HEK293T (cell line): ENCODE measurements at regions not wholly inside any gene's neighbourhood (a gene's known extent, or its start where the extent isn't known, plus 50 kb on each side); places are given as distances from the start of the nearest gene placed in this dataset.

ENCODE experiments used
- ARNT ChIP-seq: fragments of 450-650 bp; IDR thresholded peaks from 2 replicates; pipeline ENCODE4 v1.6.1; 2017; ENCODE audit warnings: mild to moderate bottlenecking
- BHLHE40 ChIP-seq: fragments of 450-650 bp; IDR thresholded peaks from 2 replicates; pipeline ENCODE4 v1.6.1; 2016; ENCODE audit warnings: mild to moderate bottlenecking, moderate library complexity, borderline replicate concordance
- CTBP1 ChIP-seq: fragments of 450-650 bp; IDR thresholded peaks from 2 replicates; pipeline ENCODE4 v1.6.1; 2016; ENCODE audit warnings: borderline replicate concordance
- ELF4 ChIP-seq: fragments of 450-650 bp; IDR thresholded peaks from 2 replicates; pipeline ENCODE4 v1.6.1; 2017; ENCODE audit warnings: antibody characterized with exemption
- FOXA1 ChIP-seq: fragments of 450-650 bp; IDR thresholded peaks from 2 replicates; pipeline ENCODE4 v1.6.1; 2016; ENCODE audit warnings: mild to moderate bottlenecking
- FOXK2 ChIP-seq: fragments of 450-650 bp; IDR thresholded peaks from 2 replicates; pipeline ENCODE4 v1.6.1; 2016; ENCODE audit warnings: mild to moderate bottlenecking
- FOXM1 ChIP-seq: fragments of 450-650 bp; IDR thresholded peaks from 2 replicates; pipeline ENCODE4 v1.6.1; 2017; ENCODE audit warnings: mild to moderate bottlenecking, borderline replicate concordance
- HDGF ChIP-seq: fragments of 450-650 bp; IDR thresholded peaks from 2 replicates; pipeline ENCODE4 v1.6.1; 2017; ENCODE audit warnings: antibody characterized with exemption, borderline replicate concordance
- L3MBTL2 ChIP-seq: fragments of 450-650 bp; conservative IDR thresholded peaks from 2 replicates; pipeline ENCODE4 v1.6.1; 2016; ENCODE audit warnings: mild to moderate bottlenecking
- NFRKB ChIP-seq: fragments of 450-650 bp; IDR thresholded peaks from 2 replicates; pipeline ENCODE4 v1.6.1; 2016; ENCODE audit warnings: mild to moderate bottlenecking, moderate library complexity
- SP1 ChIP-seq: fragments of 450-650 bp; IDR thresholded peaks from 2 replicates; pipeline ENCODE4 v1.6.1; 2017
- TARDBP ChIP-seq: fragments of 450-650 bp; IDR thresholded peaks from 2 replicates; pipeline ENCODE4 v1.6.1; 2016
- ZNF384 ChIP-seq: fragments of 450-650 bp; IDR thresholded peaks from 2 replicates; pipeline ENCODE4 v1.6.1; 2016
- TF ChIP-seq, protein P1 (sequence below): fragments of 450-650 bp; IDR thresholded peaks from 2 replicates; pipeline ENCODE4 v1.6.1; 2016

DNA sequence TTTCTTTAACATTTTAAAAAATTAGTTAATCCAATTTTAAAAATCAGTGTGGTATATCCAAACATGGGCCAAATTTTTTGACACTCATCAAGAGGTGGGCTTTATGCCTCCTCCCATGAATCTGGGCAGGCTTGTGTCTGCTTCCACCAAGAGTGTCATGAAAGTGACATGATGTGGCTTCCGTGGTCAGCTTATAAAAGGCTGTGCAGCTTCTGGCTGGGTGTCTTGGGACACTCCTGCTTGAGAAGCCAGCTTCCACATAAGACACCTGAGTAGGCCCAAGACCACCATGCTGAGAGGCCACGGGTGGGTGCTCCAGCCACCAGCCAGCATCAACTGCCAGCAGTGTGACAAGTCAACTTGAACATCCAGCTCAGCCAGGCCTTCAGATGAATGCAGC, 74.3 kb upstream of the RUNX3 start:
- TF ChIP-seq ZNF384 = no peak
- TF ChIP-seq, protein P1, sequence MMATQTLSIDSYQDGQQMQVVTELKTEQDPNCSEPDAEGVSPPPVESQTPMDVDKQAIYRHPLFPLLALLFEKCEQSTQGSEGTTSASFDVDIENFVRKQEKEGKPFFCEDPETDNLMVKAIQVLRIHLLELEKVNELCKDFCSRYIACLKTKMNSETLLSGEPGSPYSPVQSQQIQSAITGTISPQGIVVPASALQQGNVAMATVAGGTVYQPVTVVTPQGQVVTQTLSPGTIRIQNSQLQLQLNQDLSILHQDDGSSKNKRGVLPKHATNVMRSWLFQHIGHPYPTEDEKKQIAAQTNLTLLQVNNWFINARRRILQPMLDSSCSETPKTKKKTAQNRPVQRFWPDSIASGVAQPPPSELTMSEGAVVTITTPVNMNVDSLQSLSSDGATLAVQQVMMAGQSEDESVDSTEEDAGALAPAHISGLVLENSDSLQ = no peak
- TF ChIP-seq FOXK2 = no peak
- no peak for TF ChIP-seq FOXM1
- TF ChIP-seq L3MBTL2 = no peak
- no peak for TF ChIP-seq ARNT
- no peak for TF ChIP-seq HDGF
- no peak for TF ChIP-seq FOXA1
- no peak for TF ChIP-seq BHLHE40
- no peak for TF ChIP-seq CTBP1
- TF ChIP-seq TARDBP = no peak
- TF ChIP-seq SP1 = no peak
- TF ChIP-seq ELF4 = no peak
- TF ChIP-seq NFRKB = no peak
